ENCODE measurements at regions not wholly inside any gene's neighbourhood (a gene's known extent, or its start where the extent isn't known, plus 50 kb on each side); places are given as distances from the start of the nearest gene placed in this dataset.
"Not testable (repeated sequence)": the region's sequence is repeated elsewhere in the genome, so short reads cannot be mapped to it uniquely, and the experiment has no call there.

DNA sequence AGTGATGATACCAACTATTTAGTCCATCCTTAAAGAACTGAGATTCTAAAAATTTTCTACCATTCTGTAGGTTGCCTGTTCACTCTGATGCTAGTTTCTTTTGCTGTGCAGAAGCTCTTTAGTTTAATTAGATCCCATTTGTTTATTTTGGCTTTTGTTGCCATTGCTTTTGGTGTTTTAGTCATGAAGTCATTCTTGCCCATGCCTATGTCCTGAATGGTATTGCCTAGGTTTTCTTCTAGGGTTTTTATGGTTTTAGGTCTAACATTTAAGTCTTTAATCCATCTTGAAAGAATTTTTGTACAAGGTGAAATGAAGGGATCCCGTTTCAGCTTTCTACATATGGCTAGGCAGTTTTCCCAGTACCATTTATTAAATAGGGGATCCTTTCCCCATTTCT lies 63.9 kb upstream of the TNFSF4 start:
- TF ChIP-seq, protein P1, sequence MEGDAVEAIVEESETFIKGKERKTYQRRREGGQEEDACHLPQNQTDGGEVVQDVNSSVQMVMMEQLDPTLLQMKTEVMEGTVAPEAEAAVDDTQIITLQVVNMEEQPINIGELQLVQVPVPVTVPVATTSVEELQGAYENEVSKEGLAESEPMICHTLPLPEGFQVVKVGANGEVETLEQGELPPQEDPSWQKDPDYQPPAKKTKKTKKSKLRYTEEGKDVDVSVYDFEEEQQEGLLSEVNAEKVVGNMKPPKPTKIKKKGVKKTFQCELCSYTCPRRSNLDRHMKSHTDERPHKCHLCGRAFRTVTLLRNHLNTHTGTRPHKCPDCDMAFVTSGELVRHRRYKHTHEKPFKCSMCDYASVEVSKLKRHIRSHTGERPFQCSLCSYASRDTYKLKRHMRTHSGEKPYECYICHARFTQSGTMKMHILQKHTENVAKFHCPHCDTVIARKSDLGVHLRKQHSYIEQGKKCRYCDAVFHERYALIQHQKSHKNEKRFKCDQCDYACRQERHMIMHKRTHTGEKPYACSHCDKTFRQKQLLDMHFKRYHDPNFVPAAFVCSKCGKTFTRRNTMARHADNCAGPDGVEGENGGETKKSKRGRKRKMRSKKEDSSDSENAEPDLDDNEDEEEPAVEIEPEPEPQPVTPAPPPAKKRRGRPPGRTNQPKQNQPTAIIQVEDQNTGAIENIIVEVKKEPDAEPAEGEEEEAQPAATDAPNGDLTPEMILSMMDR (IDR thresholded peaks at IDR 0.05): not testable (repeated sequence)
- not testable (repeated sequence) for TF ChIP-seq EP300 (IDR thresholded peaks at IDR 0.05)
